ENCODE measurements at regions not wholly inside any gene's neighbourhood (a gene's known extent, or its start where the extent isn't known, plus 50 kb on each side); places are given as distances from the start of the nearest gene placed in this dataset.

DNA sequence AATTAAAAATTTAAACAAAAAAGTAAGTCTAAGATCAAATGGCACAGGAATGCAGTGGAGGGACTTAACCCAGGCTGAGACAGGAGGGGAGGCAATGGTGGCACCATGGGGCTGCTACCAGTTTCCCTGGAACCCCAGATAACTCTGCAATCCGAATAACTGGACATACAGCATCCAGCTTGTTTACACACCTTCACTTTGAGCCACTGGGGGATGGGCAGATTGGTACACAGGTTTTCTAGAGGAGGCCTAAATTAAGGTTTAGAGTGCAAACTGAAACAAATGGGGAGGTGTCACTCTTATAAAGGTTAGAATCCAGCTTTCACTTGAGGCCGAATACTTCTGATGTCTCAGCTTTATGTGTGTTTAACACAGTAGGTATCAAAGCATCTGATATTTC, 189.3 kb upstream of the FN1 start:
- intact Hi-C loops (cut with micrococcal nuclease): no loop called here
- no peak for TF ChIP-seq CTCF (IDR thresholded peaks at IDR 0.05; ENCODE audit: borderline replicate concordance)
- no peak for DNase-seq
- Histone ChIP-seq H3K27ac (replicated peaks) (no peak overlapping the region), H3K36me3 (no peaks in the 10 kb centered on the region), H3K4me1 (no peaks in the 10 kb centered on the region), H3K27me3 (ENCODE audit: low read depth) (no peaks in the 10 kb centered on the region), H3K9me3 (replicated peaks) (peaks cover 5% of the 10 kb centered on the region), H3K4me3 (no peak overlapping the region)

GRCh38 chr2:215624423-215624829, 188.6 kb upstream of the FN1 start:
- H3K27ac ChIP-seq (replicated peaks): peak overlapping the region; percentile 16
- no peaks in the 10 kb centered on the region for H3K27me3 ChIP-seq (ENCODE audit: low read depth)
- intact Hi-C loops (cut with micrococcal nuclease): no loop called here
- H3K9me3 ChIP-seq (replicated peaks): no peaks in the 10 kb centered on the region
- H3K4me3 ChIP-seq: no peak overlapping the region
- TF ChIP-seq CTCF (IDR thresholded peaks at IDR 0.05; ENCODE audit: borderline replicate concordance): no peak
- H3K36me3 ChIP-seq: no peaks in the 10 kb centered on the region
- H3K4me1 ChIP-seq: peaks cover 4% of the 10 kb centered on the region
- no peak for DNase-seq

- H3K4me1 ChIP-seq: peaks cover 9% of the 10 kb centered on the region
Measured at GRCh38 chr2:215622837-215623236, 187.0 kb upstream of the FN1 start.

GRCh38 chr2:215621381-215621780, 185.5 kb upstream of the FN1 start:
- no peaks in the 10 kb centered on the region for H3K9me3 ChIP-seq (replicated peaks)
- intact Hi-C loops (cut with micrococcal nuclease): no loop called here
- H3K27ac ChIP-seq (replicated peaks): no peak overlapping the region
- TF ChIP-seq CTCF (IDR thresholded peaks at IDR 0.05; ENCODE audit: borderline replicate concordance): no peak
- DNase-seq: no peak
- peaks cover 9% of the 10 kb centered on the region for H3K4me1 ChIP-seq
- H3K36me3 ChIP-seq: no peaks in the 10 kb centered on the region
- no peaks in the 10 kb centered on the region for H3K27me3 ChIP-seq (ENCODE audit: low read depth)
- no peak overlapping the region for H3K4me3 ChIP-seq

More at GRCh38 chr2:215622837-215623236, 187.0 kb upstream of the FN1 start:
- no peak overlapping the region for H3K27ac ChIP-seq (replicated peaks)
- no peaks in the 10 kb centered on the region for H3K9me3 ChIP-seq (replicated peaks)
- DNase-seq: no peak
- intact Hi-C loops (cut with micrococcal nuclease): no loop called here
- H3K27me3 ChIP-seq (ENCODE audit: low read depth): no peaks in the 10 kb centered on the region
- H3K36me3 ChIP-seq: no peaks in the 10 kb centered on the region
- H3K4me3 ChIP-seq: no peak overlapping the region
- no peak for TF ChIP-seq CTCF (IDR thresholded peaks at IDR 0.05; ENCODE audit: borderline replicate concordance)

DNA sequence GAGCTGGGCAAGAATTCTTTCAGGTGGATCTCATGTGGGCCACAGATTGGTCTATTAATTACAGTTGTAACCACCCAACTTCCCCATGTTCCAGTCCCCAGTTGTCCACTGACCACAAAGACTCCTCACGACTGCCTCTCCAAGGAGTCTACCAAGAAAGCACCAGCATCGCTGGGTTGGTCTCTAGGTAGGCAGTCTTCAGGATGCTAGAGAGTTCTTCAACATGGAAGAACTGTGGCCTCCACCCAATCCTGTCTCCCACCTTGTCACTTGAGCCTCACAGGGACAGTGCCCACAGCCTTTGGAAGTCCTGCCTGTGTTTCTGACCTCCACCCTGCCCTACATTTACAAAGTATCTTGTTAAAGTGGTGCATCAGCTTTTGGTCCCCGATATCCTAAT, 184.7 kb upstream of the FN1 start:
- TF ChIP-seq CTCF (IDR thresholded peaks at IDR 0.05; ENCODE audit: borderline replicate concordance): no peak
- Histone ChIP-seq H3K36me3 (no peaks in the 10 kb centered on the region), H3K4me1 (peaks cover 9% of the 10 kb centered on the region), H3K27ac (replicated peaks) (no peak overlapping the region), H3K27me3 (ENCODE audit: low read depth) (no peaks in the 10 kb centered on the region), H3K4me3 (no peak overlapping the region), H3K9me3 (replicated peaks) (no peaks in the 10 kb centered on the region)
- no peak for DNase-seq
- intact Hi-C loops (cut with micrococcal nuclease): no loop called here

DNA sequence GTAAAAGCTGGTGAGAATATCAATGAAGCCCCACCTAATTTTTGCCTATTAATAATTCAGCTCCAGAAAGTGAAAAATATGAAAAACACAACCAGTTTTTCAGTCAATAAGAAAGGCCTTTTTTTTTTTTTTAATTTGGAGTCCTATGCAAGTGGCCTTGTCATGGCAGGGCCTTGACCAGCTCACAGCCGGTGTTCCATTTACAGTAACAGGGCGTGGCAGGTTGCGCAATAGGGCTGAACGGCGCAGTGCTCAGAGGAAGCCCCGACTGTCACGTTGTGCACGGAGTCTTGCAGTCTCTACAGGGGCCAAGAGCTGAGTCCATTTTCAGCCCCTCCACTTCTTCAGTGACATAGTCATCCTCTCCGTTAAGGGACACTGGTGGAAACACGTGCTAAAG, 184.1 kb upstream of the FN1 start:
- Histone ChIP-seq H3K4me3 (no peak overlapping the region), H3K4me1 (peaks cover 9% of the 10 kb centered on the region), H3K36me3 (no peaks in the 10 kb centered on the region), H3K27me3 (ENCODE audit: low read depth) (no peaks in the 10 kb centered on the region), H3K9me3 (replicated peaks) (peaks cover 5% of the 10 kb centered on the region), H3K27ac (replicated peaks) (no peak overlapping the region)
- peak; percentile 53 for DNase-seq
- intact Hi-C loops (cut with micrococcal nuclease): no loop called here
- TF ChIP-seq CTCF (IDR thresholded peaks at IDR 0.05; ENCODE audit: borderline replicate concordance): no peak
